ENCODE measurements at regions not wholly inside any gene's neighbourhood (a gene's known extent, or its start where the extent isn't known, plus 50 kb on each side); places are given as distances from the start of the nearest gene placed in this dataset.

- TF ChIP-seq CTCF (conservative IDR thresholded peaks at IDR 0.05; ENCODE audit: low read depth in 2 of 2) (no peak), STAT1 (IDR thresholded peaks at IDR 0.05; ENCODE audit: unreplicated experiment) (no peak), EZH2phosphoT487 (IDR thresholded peaks at IDR 0.05; ENCODE audit: unreplicated experiment) (no peak), CREB1 (CRISPR knock-in tag; IDR thresholded peaks at IDR 0.05; ENCODE audit: low read depth) (no peak)
Observed at GRCh38 chr11:127392575-127392974, 392.0 kb upstream of the KIRREL3 start.

All from GM23338 (cell line).